HepG2 (cell line): ENCODE measurements at regions not wholly inside any gene's neighbourhood (a gene's known extent, or its start where the extent isn't known, plus 50 kb on each side); places are given as distances from the start of the nearest gene placed in this dataset.

Experiments
- ATAC-seq: fragments of 200-7000 bp; cut with Tn5 transposase; 3 replicates; pipeline ENCODE4 v1.9.1; 2020; ENCODE audit warnings: mild to moderate bottlenecking, moderate library complexity
- BruUV-seq: library from RNA; stranded (reverse); fragments of 400-500 nt; replicated peaks from 2 replicates; lab custom pipeline; 2021; lab: Mats Ljungman, UMichigan
- CTCF ChIA-PET: fragments of 300-600 bp; formaldehyde crosslinking; extraction: SDS; loops from one replicate; lab custom pipeline; 2021; ENCODE audit warnings: low total read pairs, inconsistent platforms, low intra/inter-chr PET ratio; lab: Yijun Ruan, JAX
- POLR2A ChIA-PET: fragments of 350-600 bp; sonication (Branson Sonifier 250); formaldehyde crosslinking; loops from one replicate; lab custom pipeline; 2020; ENCODE audit warnings: antibody characterized with exemption, inconsistent platforms; lab: Yijun Ruan, JAX
- DNase-seq: peaks from one replicate; pipeline ENCODE4 v3.0.0-alpha.2; 2015; ENCODE audit warnings: low spot score
- FAIRE-seq: peaks from 3 replicates; lab custom pipeline; 2011; peaks lifted over from hg19 to GRCh38; lab: Jason Lieb, UNC
- H2AFZ ChIP-seq: one replicate; pipeline ENCODE4 v1.6.1; 2011; ENCODE audit warnings: low read length, inconsistent platforms
- H3K27ac ChIP-seq: fragments of 300-600 bp; 3 replicates; pipeline ENCODE4 v1.8.0; 2011; ENCODE audit warnings: mixed run types, mild to moderate bottlenecking, mixed read lengths, low read length, inconsistent platforms; ENCODE audit not compliant: insufficient read depth; ENCODE audit errors: extremely low read length
- H3K27me3 ChIP-seq, 2 experiments: fragments of 200-600 bp in 1 of 2; 2 replicates in 1 of 2; 3 replicates in 1 of 2; pipeline versions ENCODE4 v1.6.0 to v1.8.0; 2011; ENCODE audit warnings: low read length in 2 of 2, mild to moderate bottlenecking in 2 of 2, moderate library complexity in 2 of 2, inconsistent platforms in 1 of 2; ENCODE audit not compliant: insufficient read depth in 2 of 2, control insufficient read depth in 1 of 2
- H3K36me3 ChIP-seq, 2 experiments: fragments of 200-600 bp in 1 of 2; replicated peaks in 1 of 2; 2 replicates in 1 of 2; 3 replicates in 1 of 2; pipeline versions ENCODE4 v1.5.1 to v1.8.0; 2011; ENCODE audit warnings: low read length in 2 of 2, inconsistent platforms in 1 of 2; ENCODE audit not compliant: insufficient read depth in 2 of 2, control insufficient read depth in 1 of 2
- H3K4me1 ChIP-seq: 2 replicates; pipeline ENCODE4 v1.5.1; 2012; ENCODE audit warnings: low read length, inconsistent platforms; ENCODE audit not compliant: insufficient read depth
- H3K4me2 ChIP-seq: 2 replicates; pipeline ENCODE4 v1.6.0; 2011; ENCODE audit warnings: low read depth, low read length, inconsistent platforms
- H3K4me3 ChIP-seq, 3 experiments: fragments of 200-600 bp in 1 of 3; sonication (generic), shearing (Covaris generic) in 1 of 3; replicated peaks in 1 of 3; 2 replicates each; pipeline ENCODE4 v1.5.1; 2011 to 2016; ENCODE audit warnings: low read length in 3 of 3, inconsistent platforms in 2 of 3, low read depth in 2 of 3, mild to moderate bottlenecking in 2 of 3, control low read depth in 1 of 3, mixed read lengths in 1 of 3; ENCODE audit not compliant: insufficient read depth in 1 of 3
- H3K79me2 ChIP-seq: one replicate; pipeline ENCODE4 v1.6.1; 2011; ENCODE audit warnings: low read length, inconsistent platforms; ENCODE audit not compliant: insufficient read depth
- H3K9ac ChIP-seq: 2 replicates; pipeline ENCODE4 v1.6.0; 2011; ENCODE audit warnings: mild to moderate bottlenecking, low read depth, low read length, inconsistent platforms; ENCODE audit not compliant: insufficient read depth
- H3K9me3 ChIP-seq: 2 replicates; pipeline ENCODE4 v1.5.1; 2012; ENCODE audit warnings: mild to moderate bottlenecking, low read length
- H4K20me1 ChIP-seq: 2 replicates; pipeline ENCODE4 v1.6.0; 2011; ENCODE audit warnings: inconsistent platforms, mild to moderate bottlenecking, low read length, moderate library complexity; ENCODE audit not compliant: insufficient read depth
- ARNTL ChIP-seq: sonication (generic); formaldehyde crosslinking; IDR thresholded peaks from 2 replicates; pipeline ENCODE4 v1.4.0; 2020; ENCODE audit warnings: mild to moderate bottlenecking, missing genetic modification reagents
- GABPB1 ChIP-seq: IDR thresholded peaks from 2 replicates; pipeline ENCODE4 v1.6.1; 2016; ENCODE audit warnings: mild to moderate bottlenecking, missing genetic modification reagents, moderate library complexity, missing compliant biosample characterization
- MAFG ChIP-seq: sonication (generic); formaldehyde crosslinking; IDR thresholded peaks from 2 replicates; pipeline ENCODE4 v1.5.1; 2020; ENCODE audit warnings: mild to moderate bottlenecking, missing genetic modification reagents
- MAFK ChIP-seq, 2 experiments: IDR thresholded peaks in 1 of 2; conservative IDR thresholded peaks in 1 of 2; 2 replicates each; pipeline ENCODE4 v1.6.1; 2011; ENCODE audit warnings: improper control_type of control experiment in 2 of 2, low read length in 2 of 2
- MIER2 ChIP-seq: IDR thresholded peaks from 2 replicates; pipeline ENCODE4 v1.6.1; 2016; ENCODE audit warnings: missing biosample characterization, missing genetic modification reagents
- RBFOX2 ChIP-seq: fragments of 200-400 bp; formaldehyde crosslinking; IDR thresholded peaks from 2 replicates; pipeline ENCODE4 v1.6.1; 2017; ENCODE audit warnings: low read depth, mild to moderate bottlenecking, low read length
- RORA ChIP-seq: sonication (generic); formaldehyde crosslinking; IDR thresholded peaks from 2 replicates; pipeline ENCODE4 v1.5.0; 2020; ENCODE audit warnings: mild to moderate bottlenecking, missing genetic modification reagents, moderate library complexity
- TERF1 ChIP-seq: sonication (generic); formaldehyde crosslinking; IDR thresholded peaks from 2 replicates; pipeline ENCODE4 v1.8.0; 2022; ENCODE audit warnings: mild to moderate bottlenecking, missing genetic modification reagents, moderate library complexity
- ZBTB21 ChIP-seq: sonication (generic); formaldehyde crosslinking; IDR thresholded peaks from 2 replicates; pipeline ENCODE4 v1.4.0; 2020; ENCODE audit warnings: missing genetic modification reagents
- ZFP41 ChIP-seq: sonication (generic); formaldehyde crosslinking; IDR thresholded peaks from 2 replicates; pipeline ENCODE4 v1.4.0; 2020; ENCODE audit warnings: mild to moderate bottlenecking, missing genetic modification reagents, borderline replicate concordance
- ZNF430 ChIP-seq: sonication (generic); formaldehyde crosslinking; IDR thresholded peaks from 2 replicates; pipeline ENCODE4 v1.9.0; 2021; ENCODE audit warnings: mild to moderate bottlenecking, missing genetic modification reagents
- ZNF790 ChIP-seq: sonication (generic); formaldehyde crosslinking; IDR thresholded peaks from 2 replicates; pipeline ENCODE4 v1.8.0; 2022; ENCODE audit warnings: missing genetic modification reagents, mild to moderate bottlenecking, borderline replicate concordance
- WGBS: methylation state at CpG from one replicate; pipeline ENCODE4 v1.1.6; 2017; ENCODE audit warnings: low lambda C conversion rate; 5-methylcytosine and 5-hydroxymethylcytosine counted together
- in situ Hi-C: cut with HindIII; loops from 2 replicates; pipeline ENCODE4 v1.10.0; 2017; ENCODE audit warnings: low pct_unique_long_range_greater_than_20kb; ENCODE audit not compliant: extremely low pct_ligation_motif_present
- intact Hi-C: fragments of 100-400 bp; cut with micrococcal nuclease; formaldehyde crosslinking; loops from one replicate; pipeline ENCODE4 v1.10.0; 2022; ENCODE audit not compliant: unreplicated experiment
- TF ChIP-seq, protein P1 (sequence below): sonication (generic); formaldehyde crosslinking; IDR thresholded peaks from 2 replicates; pipeline ENCODE4 v1.4.0; 2020; ENCODE audit warnings: mild to moderate bottlenecking, missing genetic modification reagents, borderline replicate concordance
- TF ChIP-seq, protein P2 (sequence below): IDR thresholded peaks from 2 replicates; pipeline ENCODE4 v1.4.0; 2020; ENCODE audit warnings: mild to moderate bottlenecking, missing genetic modification reagents

GRCh38 chr7:119783799-119784198, 489.2 kb upstream of the KCND2 start:
- Histone ChIP-seq H3K9ac (no peak overlapping the region), H3K27ac (no peak overlapping the region), H3K4me2 (no peak overlapping the region), H2AFZ (no peak overlapping the region), H3K4me3 (no peak overlapping the region), H3K9me3 (no peaks in the 10 kb centered on the region), H3K36me3 (no peaks in the 10 kb centered on the region), H4K20me1 (no peaks in the 10 kb centered on the region), H3K79me2 (no peaks in the 10 kb centered on the region), H3K27me3 (no peaks in the 10 kb centered on the region), H3K4me1 (no peaks in the 10 kb centered on the region)
- ATAC-seq (no peak), FAIRE-seq (no peak), DNase-seq (no peak)
- TF ChIP-seq ZBTB21 (CRISPR knock-in tag) (no peak), ZFP41 (CRISPR knock-in tag) (no peak), MAFK (conservative IDR thresholded peaks at IDR 0.05 in 1 of 2, IDR thresholded peaks at IDR 0.05 in 1 of 2; ENCODE audit: low read length in 2 of 2) (no peak), ARNTL (CRISPR knock-in tag) (no peak), MAFG (CRISPR knock-in tag) (no peak), RBFOX2 (no peak), ZNF790 (CRISPR knock-in tag) (no peak), RORA (CRISPR knock-in tag) (no peak), GABPB1 (no peak), TERF1 (CRISPR knock-in tag) (no peak), ZNF430 (CRISPR knock-in tag) (no peak), MIER2 (CRISPR knock-in tag) (no peak)
- TF ChIP-seq, protein P1, sequence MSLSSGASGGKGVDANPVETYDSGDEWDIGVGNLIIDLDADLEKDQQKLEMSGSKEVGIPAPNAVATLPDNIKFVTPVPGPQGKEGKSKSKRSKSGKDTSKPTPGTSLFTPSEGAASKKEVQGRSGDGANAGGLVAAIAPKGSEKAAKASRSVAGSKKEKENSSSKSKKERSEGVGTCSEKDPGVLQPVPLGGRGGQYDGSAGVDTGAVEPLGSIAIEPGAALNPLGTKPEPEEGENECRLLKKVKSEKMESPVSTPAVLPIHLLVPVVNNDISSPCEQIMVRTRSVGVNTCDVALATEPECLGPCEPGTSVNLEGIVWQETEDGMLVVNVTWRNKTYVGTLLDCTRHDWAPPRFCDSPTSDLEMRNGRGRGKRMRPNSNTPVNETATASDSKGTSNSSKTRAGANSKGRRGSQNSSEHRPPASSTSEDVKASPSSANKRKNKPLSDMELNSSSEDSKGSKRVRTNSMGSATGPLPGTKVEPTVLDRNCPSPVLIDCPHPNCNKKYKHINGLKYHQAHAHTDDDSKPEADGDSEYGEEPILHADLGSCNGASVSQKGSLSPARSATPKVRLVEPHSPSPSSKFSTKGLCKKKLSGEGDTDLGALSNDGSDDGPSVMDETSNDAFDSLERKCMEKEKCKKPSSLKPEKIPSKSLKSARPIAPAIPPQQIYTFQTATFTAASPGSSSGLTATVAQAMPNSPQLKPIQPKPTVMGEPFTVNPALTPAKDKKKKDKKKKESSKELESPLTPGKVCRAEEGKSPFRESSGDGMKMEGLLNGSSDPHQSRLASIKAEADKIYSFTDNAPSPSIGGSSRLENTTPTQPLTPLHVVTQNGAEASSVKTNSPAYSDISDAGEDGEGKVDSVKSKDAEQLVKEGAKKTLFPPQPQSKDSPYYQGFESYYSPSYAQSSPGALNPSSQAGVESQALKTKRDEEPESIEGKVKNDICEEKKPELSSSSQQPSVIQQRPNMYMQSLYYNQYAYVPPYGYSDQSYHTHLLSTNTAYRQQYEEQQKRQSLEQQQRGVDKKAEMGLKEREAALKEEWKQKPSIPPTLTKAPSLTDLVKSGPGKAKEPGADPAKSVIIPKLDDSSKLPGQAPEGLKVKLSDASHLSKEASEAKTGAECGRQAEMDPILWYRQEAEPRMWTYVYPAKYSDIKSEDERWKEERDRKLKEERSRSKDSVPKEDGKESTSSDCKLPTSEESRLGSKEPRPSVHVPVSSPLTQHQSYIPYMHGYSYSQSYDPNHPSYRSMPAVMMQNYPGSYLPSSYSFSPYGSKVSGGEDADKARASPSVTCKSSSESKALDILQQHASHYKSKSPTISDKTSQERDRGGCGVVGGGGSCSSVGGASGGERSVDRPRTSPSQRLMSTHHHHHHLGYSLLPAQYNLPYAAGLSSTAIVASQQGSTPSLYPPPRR (CRISPR knock-in tag): no peak
- TF ChIP-seq, protein P2, sequence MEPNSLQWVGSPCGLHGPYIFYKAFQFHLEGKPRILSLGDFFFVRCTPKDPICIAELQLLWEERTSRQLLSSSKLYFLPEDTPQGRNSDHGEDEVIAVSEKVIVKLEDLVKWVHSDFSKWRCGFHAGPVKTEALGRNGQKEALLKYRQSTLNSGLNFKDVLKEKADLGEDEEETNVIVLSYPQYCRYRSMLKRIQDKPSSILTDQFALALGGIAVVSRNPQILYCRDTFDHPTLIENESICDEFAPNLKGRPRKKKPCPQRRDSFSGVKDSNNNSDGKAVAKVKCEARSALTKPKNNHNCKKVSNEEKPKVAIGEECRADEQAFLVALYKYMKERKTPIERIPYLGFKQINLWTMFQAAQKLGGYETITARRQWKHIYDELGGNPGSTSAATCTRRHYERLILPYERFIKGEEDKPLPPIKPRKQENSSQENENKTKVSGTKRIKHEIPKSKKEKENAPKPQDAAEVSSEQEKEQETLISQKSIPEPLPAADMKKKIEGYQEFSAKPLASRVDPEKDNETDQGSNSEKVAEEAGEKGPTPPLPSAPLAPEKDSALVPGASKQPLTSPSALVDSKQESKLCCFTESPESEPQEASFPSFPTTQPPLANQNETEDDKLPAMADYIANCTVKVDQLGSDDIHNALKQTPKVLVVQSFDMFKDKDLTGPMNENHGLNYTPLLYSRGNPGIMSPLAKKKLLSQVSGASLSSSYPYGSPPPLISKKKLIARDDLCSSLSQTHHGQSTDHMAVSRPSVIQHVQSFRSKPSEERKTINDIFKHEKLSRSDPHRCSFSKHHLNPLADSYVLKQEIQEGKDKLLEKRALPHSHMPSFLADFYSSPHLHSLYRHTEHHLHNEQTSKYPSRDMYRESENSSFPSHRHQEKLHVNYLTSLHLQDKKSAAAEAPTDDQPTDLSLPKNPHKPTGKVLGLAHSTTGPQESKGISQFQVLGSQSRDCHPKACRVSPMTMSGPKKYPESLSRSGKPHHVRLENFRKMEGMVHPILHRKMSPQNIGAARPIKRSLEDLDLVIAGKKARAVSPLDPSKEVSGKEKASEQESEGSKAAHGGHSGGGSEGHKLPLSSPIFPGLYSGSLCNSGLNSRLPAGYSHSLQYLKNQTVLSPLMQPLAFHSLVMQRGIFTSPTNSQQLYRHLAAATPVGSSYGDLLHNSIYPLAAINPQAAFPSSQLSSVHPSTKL (CRISPR knock-in tag): no peak
- 22% methylated on average over 1 of the region's 1 CpG for WGBS
- in situ Hi-C loops: no loop called here
- intact Hi-C loops: no loop called here
- ChIA-PET POLR2A (no interaction called here), CTCF (no interaction called here)
- BruUV-seq: no TSS peak
